K562 (cell line): ENCODE measurements at regions not wholly inside any gene's neighbourhood (a gene's known extent, or its start where the extent isn't known, plus 50 kb on each side); places are given as distances from the start of the nearest gene placed in this dataset.

ENCODE experiments used
- ATAC-seq: fragments of 200-7000 bp; cut with Tn5 transposase; 3 replicates; pipeline ENCODE4 v1.9.1; 2020; ENCODE audit warnings: moderate library complexity
- BruUV-seq: library from RNA; stranded (reverse); fragments of 400-500 nt; replicated peaks from 2 replicates; lab custom pipeline; 2021; lab: Mats Ljungman, UMichigan
- CTCF ChIA-PET: fragments of 300-600 bp; formaldehyde crosslinking; extraction: SDS; loops from one replicate; lab custom pipeline; 2021; ENCODE audit warnings: low intra/inter-chr PET ratio; lab: Yijun Ruan, JAX
- POLR2A ChIA-PET: fragments of 300-600, 350-650 bp; sonication (Branson Sonifier 250); formaldehyde crosslinking; extraction: SDS; loops from one replicate; lab custom pipeline; 2021; ENCODE audit warnings: antibody characterized with exemption, inconsistent platforms; lab: Yijun Ruan, JAX
- DNase-seq, 4 experiments: peaks; one replicate each; pipeline versions ENCODE4 v3.0.0 to v3.0.0-alpha.2; 2011 to 2018; ENCODE audit warnings: low spot score in 3 of 4, mixed read lengths in 3 of 4; ENCODE audit errors: extremely low read depth in 1 of 4
- FAIRE-seq: peaks from 2 replicates; lab custom pipeline; 2011; peaks lifted over from hg19 to GRCh38; lab: Jason Lieb, UNC
- H2AFZ ChIP-seq: 2 replicates; pipeline ENCODE4 v1.6.0; 2011; ENCODE audit warnings: low read depth, low read length, control low read depth, inconsistent platforms
- H3K27ac ChIP-seq: fragments of 200-600 bp; 3 replicates; pipeline ENCODE4 v1.8.0; 2011; ENCODE audit warnings: low read depth, mild to moderate bottlenecking, control low read depth, inconsistent platforms, low read length, moderate library complexity, mixed read lengths; ENCODE audit errors: extremely low read depth
- H3K27me3 ChIP-seq, 2 experiments: fragments of 300-600 bp in 1 of 2; 2 replicates in 1 of 2; 3 replicates in 1 of 2; pipeline versions ENCODE4 v1.6.0 to v1.8.0; 2011; ENCODE audit warnings: inconsistent platforms in 2 of 2, low read length in 2 of 2, mild to moderate bottlenecking in 1 of 2, mixed read lengths in 1 of 2, moderate library complexity in 1 of 2; ENCODE audit not compliant: control insufficient read depth in 2 of 2, insufficient read depth in 2 of 2
- H3K36me3 ChIP-seq: fragments of 300-600 bp; 3 replicates; pipeline ENCODE4 v1.8.0; 2011; ENCODE audit warnings: mild to moderate bottlenecking, low read length, inconsistent platforms; ENCODE audit not compliant: control insufficient read depth, insufficient read depth
- H3K4me1 ChIP-seq, 2 experiments: fragments of 200-600 bp in 1 of 2; replicated peaks in 1 of 2; 2 replicates in 1 of 2; 3 replicates in 1 of 2; pipeline versions ENCODE4 v1.5.1 to v1.8.0; 2011; ENCODE audit warnings: inconsistent platforms in 2 of 2, low read length in 2 of 2, mild to moderate bottlenecking in 1 of 2, mixed read lengths in 1 of 2, moderate library complexity in 1 of 2; ENCODE audit not compliant: control insufficient read depth in 2 of 2, insufficient read depth in 2 of 2
- H3K4me2 ChIP-seq: 2 replicates; pipeline ENCODE4 v1.6.1; 2011; ENCODE audit warnings: low read length, control low read depth, inconsistent platforms, mixed read lengths; ENCODE audit not compliant: insufficient read depth
- H3K4me3 ChIP-seq: fragments of 200-600 bp; sonication (generic), shearing (Covaris generic); 2 replicates; pipeline ENCODE4 v1.5.1; 2016; ENCODE audit warnings: control low read depth, inconsistent platforms
- H3K79me2 ChIP-seq: fragments of 200-600 bp; 3 replicates; pipeline ENCODE4 v1.8.0; 2011; ENCODE audit warnings: low read length, inconsistent platforms; ENCODE audit not compliant: control insufficient read depth, insufficient read depth
- H3K9ac ChIP-seq, 2 experiments: 2 replicates each; pipeline versions ENCODE4 v1.6.0 to v1.6.1; 2011; ENCODE audit warnings: low read depth in 2 of 2, low read length in 2 of 2, control low read depth in 1 of 2, inconsistent platforms in 1 of 2, mild to moderate bottlenecking in 1 of 2, mixed read lengths in 1 of 2; ENCODE audit not compliant: insufficient read depth in 1 of 2
- H3K9me1 ChIP-seq: one replicate; pipeline ENCODE4 v1.6.0; 2011; ENCODE audit warnings: inconsistent platforms, mild to moderate bottlenecking, low read length, moderate library complexity; ENCODE audit not compliant: control insufficient read depth, insufficient read depth
- H3K9me3 ChIP-seq: replicated peaks from 2 replicates; pipeline ENCODE4 v1.5.1; 2011; ENCODE audit warnings: low read depth, low read length, inconsistent platforms; ENCODE audit not compliant: control insufficient read depth, insufficient read depth
- H4K20me1 ChIP-seq: replicated peaks from 2 replicates; pipeline ENCODE4 v1.6.1; 2011; ENCODE audit warnings: low read length, inconsistent platforms, mixed read lengths; ENCODE audit not compliant: control insufficient read depth, insufficient read depth
- CHD7 ChIP-seq: fragments of 200-600 bp; sonication (generic); IDR thresholded peaks from one replicate; pipeline ENCODE4 v1.6.1; 2012; ENCODE audit warnings: mild to moderate bottlenecking, low read depth, low read length, inconsistent platforms
- DEAF1 ChIP-seq: fragments of 450-650 bp; formaldehyde crosslinking; IDR thresholded peaks from 2 replicates; pipeline ENCODE4 v1.4.0; 2020; ENCODE audit warnings: mild to moderate bottlenecking, moderate library complexity
- ZNF444 ChIP-seq: fragments of 250-450 bp; sonication (Bioruptor Pico); IDR thresholded peaks from 2 replicates; pipeline ENCODE4 v1.4.0; 2020; ENCODE audit warnings: mild to moderate bottlenecking, moderate library complexity
- WGBS: fragments of 100-300 bp; shearing (Covaris generic); methylation state at CpG from one replicate; pipeline ENCODE4 v1.1.6; 2016; ENCODE audit warnings: low coverage, mixed read lengths; ENCODE audit not compliant: insufficient coverage; ENCODE audit errors: missing lambda C conversion rate; 5-methylcytosine and 5-hydroxymethylcytosine counted together
- in situ Hi-C: fragments of 300-500 bp; cut with MboI; formaldehyde crosslinking; loops from 4 replicates; pipeline ENCODE4 v1.15.0; 2018; ENCODE audit warnings: inconsistent platforms, mixed read lengths
- intact Hi-C: fragments of 100-400 bp; cut with micrococcal nuclease; formaldehyde crosslinking; loops from 2 replicates; pipeline ENCODE4 v1.14.2; 2022
- TF ChIP-seq, protein P1 (sequence below): sonication (generic); formaldehyde crosslinking; IDR thresholded peaks from 2 replicates; pipeline ENCODE4 v1.8.0; 2023; ENCODE audit warnings: mild to moderate bottlenecking, missing genetic modification reagents

DNA sequence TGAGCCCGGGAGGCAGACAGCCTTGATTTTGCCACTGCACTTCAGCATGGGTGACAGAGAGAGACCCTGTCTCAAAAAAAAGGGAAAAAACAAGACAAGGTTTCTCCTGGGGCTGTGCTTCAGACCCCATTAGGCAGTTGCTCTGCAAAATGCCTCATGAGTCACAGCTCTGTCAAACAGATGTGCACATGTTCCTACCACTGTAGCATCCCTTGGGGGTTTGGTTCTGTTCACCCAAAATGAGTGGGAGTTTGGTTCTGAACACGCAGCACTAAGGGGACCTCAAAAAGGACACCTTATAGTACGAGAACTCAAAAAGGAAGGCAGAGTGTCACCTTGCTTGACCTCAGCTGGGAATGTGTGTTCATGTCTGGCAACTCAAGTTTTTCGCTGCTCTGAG is 134.9 kb downstream of the RPIA start:
- in situ Hi-C loops: no loop called here
- no peak overlapping the region for H3K4me3 ChIP-seq
- no peaks in the 10 kb centered on the region for H3K4me1 ChIP-seq
- no peak overlapping the region for H3K27ac ChIP-seq
- WGBS: 0% methylated on average over 4 of the region's 4 CpGs
- ChIA-PET CTCF (no interaction called here), POLR2A (no interaction called here)
- H3K4me2 ChIP-seq: no peak overlapping the region
- no peaks in the 10 kb centered on the region for H3K9me1 ChIP-seq
- FAIRE-seq (no peak), DNase-seq (no peak), ATAC-seq (no peak)
- intact Hi-C loops: no loop called here
- no peaks in the 10 kb centered on the region for H3K79me2 ChIP-seq
- no peaks in the 10 kb centered on the region for H3K9me3 ChIP-seq
- H2AFZ ChIP-seq: no peak overlapping the region
- BruUV-seq: no TSS peak
- no peaks in the 10 kb centered on the region for H3K36me3 ChIP-seq
- H3K9ac ChIP-seq: no peak overlapping the region
- H4K20me1 ChIP-seq: 0 out of 2 replicates have a peak, but pooled peaks cover 2% of the 10 kb centered on the region
- peaks cover 2 to 19% of the 10 kb centered on the region in 2 experiments; a peak in 3 of 5 replicates for H3K27me3 ChIP-seq
- TF ChIP-seq ZNF444 (no peak), CHD7 (no peak), DEAF1 (CRISPR knock-in tag) (no peak)
- TF ChIP-seq, protein P1, sequence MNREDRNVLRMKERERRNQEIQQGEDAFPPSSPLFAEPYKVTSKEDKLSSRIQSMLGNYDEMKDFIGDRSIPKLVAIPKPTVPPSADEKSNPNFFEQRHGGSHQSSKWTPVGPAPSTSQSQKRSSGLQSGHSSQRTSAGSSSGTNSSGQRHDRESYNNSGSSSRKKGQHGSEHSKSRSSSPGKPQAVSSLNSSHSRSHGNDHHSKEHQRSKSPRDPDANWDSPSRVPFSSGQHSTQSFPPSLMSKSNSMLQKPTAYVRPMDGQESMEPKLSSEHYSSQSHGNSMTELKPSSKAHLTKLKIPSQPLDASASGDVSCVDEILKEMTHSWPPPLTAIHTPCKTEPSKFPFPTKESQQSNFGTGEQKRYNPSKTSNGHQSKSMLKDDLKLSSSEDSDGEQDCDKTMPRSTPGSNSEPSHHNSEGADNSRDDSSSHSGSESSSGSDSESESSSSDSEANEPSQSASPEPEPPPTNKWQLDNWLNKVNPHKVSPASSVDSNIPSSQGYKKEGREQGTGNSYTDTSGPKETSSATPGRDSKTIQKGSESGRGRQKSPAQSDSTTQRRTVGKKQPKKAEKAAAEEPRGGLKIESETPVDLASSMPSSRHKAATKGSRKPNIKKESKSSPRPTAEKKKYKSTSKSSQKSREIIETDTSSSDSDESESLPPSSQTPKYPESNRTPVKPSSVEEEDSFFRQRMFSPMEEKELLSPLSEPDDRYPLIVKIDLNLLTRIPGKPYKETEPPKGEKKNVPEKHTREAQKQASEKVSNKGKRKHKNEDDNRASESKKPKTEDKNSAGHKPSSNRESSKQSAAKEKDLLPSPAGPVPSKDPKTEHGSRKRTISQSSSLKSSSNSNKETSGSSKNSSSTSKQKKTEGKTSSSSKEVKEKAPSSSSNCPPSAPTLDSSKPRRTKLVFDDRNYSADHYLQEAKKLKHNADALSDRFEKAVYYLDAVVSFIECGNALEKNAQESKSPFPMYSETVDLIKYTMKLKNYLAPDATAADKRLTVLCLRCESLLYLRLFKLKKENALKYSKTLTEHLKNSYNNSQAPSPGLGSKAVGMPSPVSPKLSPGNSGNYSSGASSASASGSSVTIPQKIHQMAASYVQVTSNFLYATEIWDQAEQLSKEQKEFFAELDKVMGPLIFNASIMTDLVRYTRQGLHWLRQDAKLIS (CRISPR knock-in tag): no peak
